Body of pancreas (tissue), 4 donors: ENCODE measurements at regions not wholly inside any gene's neighbourhood (a gene's known extent, or its start where the extent isn't known, plus 50 kb on each side); places are given as distances from the start of the nearest gene placed in this dataset.

Experiments
- ATAC-seq: fragments of 150-250 bp; one replicate; pipeline ENCODE4 v1.9.1; 2016
- DNase-seq, 4 donors: peaks; one replicate each; pipeline ENCODE4 v3.0.0-alpha.2; 2019
- H3K27ac ChIP-seq, 4 donors: fragments of 200-600 bp; sonication (generic); 1 replicate in 3 of 4; 2 replicates in 1 of 4; pipeline versions ENCODE4 v1.5.1 to v1.6.1; 2016 to 2019; ENCODE audit warnings: mild to moderate bottlenecking in 1 of 4, mixed read lengths in 1 of 4, moderate library complexity in 1 of 4
- H3K27me3 ChIP-seq, 2 donors: fragments of 200-600 bp; sonication (generic); one replicate each; pipeline ENCODE4 v1.6.0; 2016; ENCODE audit warnings: mild to moderate bottlenecking in 1 of 2
- H3K36me3 ChIP-seq, 2 donors: fragments of 200-600 bp; sonication (generic); replicated peaks in 1 of 2; 2 replicates each; pipeline ENCODE4 v1.5.1; 2016; ENCODE audit warnings: low read depth in 2 of 2; ENCODE audit not compliant: insufficient read depth in 1 of 2
- H3K4me1 ChIP-seq: fragments of 200-600 bp; sonication (generic); one replicate; pipeline ENCODE4 v1.6.0; 2016
- H3K4me3 ChIP-seq, 2 donors: fragments of 200-600 bp; sonication (generic); 1 replicate in 1 of 2; 2 replicates in 1 of 2; pipeline ENCODE4 v1.5.1; 2016 to 2019
- H3K9me3 ChIP-seq, 3 donors: fragments of 200-600 bp; sonication (generic); 1 replicate in 2 of 3; 2 replicates in 1 of 3; pipeline ENCODE4 v1.5.1; 2016
- POLR2A ChIP-seq, 3 donors: fragments of 450-650 bp; IDR thresholded peaks; one replicate each; pipeline ENCODE4 v1.6.1; 2016; ENCODE audit warnings: antibody characterized with exemption in 3 of 3, mild to moderate bottlenecking in 2 of 3
- WGBS, 2 donors: methylation state at CpG; one replicate each; pipeline ENCODE4 v1.1.5; 2017; 5-methylcytosine and 5-hydroxymethylcytosine counted together
- intact Hi-C: fragments of 100-400 bp; cut with DNase I; formaldehyde crosslinking; loops from one replicate; pipeline ENCODE4 v1.15.1; 2023
- TF ChIP-seq, protein P1 (sequence below), 7 experiments: fragments of 450-650 bp in 4 of 7; fragments of 200-600 bp in 3 of 7; sonication (generic) in 3 of 7; IDR thresholded peaks; one replicate each; pipeline ENCODE4 v1.5.1; 2016 to 2019; ENCODE audit warnings: antibody characterized with exemption in 7 of 7

DNA sequence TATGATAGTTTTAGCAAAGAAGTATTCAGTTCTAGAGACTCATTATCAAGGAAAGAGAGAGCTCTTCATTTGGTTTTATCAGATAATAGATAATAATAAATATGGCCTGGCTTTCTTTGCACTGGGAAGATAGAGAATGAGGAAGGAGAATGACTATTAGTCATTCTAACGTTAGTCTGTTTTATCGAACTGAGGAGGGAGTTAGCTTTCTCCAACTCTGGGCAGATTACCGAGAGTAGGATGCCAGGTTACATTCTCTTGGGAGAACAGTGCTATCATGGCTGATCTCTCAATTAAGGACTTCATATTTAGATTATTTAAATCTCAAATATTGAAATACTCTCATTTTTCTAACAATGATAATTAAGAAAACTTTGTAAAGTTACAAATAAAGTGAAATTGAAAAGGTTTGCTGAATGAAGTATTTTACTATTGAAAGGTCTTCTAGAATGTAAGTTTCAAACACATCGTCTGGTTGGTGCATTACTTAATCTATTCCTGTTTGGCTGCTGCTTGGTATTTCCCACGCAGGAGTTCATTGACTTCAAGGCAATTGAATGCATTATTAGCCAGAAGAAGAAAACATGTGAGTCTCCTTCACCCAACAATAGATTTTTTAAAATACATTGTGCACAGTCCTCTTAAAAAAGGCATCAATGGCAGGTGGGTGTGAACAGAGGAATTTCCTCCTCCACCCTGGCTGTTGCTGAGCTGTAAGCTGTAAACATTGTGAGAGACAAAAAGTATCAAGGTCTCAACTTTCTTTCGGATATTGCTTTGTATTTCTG lies 140.8 kb downstream of the C9orf152 start:
- ATAC-seq: no peak

DNA sequence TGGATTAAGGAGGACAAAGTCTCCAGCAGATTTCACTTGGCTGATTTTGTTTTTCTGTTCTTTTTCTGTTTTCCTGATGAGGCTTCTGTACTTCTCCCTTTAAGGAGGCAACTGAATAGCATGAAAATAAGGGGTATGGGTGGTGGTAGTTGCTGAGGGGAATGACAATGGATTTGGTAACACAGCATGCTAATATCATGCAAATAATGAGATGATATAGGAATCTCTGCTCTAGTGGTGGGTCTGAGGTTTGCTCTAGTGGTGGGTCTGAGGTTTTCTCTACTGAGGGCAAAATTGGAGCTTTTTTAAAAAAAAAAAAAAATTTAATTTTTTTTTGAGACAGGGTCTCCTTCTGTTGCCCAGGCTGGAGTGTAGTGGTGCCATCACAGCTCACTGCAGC lies 139.7 kb downstream of the C9orf152 start:
- no peak overlapping the region for H3K4me3 ChIP-seq
- TF ChIP-seq, protein P1, sequence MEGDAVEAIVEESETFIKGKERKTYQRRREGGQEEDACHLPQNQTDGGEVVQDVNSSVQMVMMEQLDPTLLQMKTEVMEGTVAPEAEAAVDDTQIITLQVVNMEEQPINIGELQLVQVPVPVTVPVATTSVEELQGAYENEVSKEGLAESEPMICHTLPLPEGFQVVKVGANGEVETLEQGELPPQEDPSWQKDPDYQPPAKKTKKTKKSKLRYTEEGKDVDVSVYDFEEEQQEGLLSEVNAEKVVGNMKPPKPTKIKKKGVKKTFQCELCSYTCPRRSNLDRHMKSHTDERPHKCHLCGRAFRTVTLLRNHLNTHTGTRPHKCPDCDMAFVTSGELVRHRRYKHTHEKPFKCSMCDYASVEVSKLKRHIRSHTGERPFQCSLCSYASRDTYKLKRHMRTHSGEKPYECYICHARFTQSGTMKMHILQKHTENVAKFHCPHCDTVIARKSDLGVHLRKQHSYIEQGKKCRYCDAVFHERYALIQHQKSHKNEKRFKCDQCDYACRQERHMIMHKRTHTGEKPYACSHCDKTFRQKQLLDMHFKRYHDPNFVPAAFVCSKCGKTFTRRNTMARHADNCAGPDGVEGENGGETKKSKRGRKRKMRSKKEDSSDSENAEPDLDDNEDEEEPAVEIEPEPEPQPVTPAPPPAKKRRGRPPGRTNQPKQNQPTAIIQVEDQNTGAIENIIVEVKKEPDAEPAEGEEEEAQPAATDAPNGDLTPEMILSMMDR (IDR thresholded peaks at IDR 0.05): no peak
- no peak for TF ChIP-seq POLR2A (IDR thresholded peaks at IDR 0.05)
- H3K4me1 ChIP-seq: no peaks in the 10 kb centered on the region
- DNase-seq (no peak), ATAC-seq (no peak)
- H3K36me3 ChIP-seq: no peaks in the 10 kb centered on the region
- intact Hi-C loops: no loop called here
- H3K27me3 ChIP-seq: no peaks in the 10 kb centered on the region
- no peaks in the 10 kb centered on the region for H3K9me3 ChIP-seq
- no peak overlapping the region for H3K27ac ChIP-seq

More for the DNA sequence above, 140.8 kb downstream of the C9orf152 start:
- no peaks in the 10 kb centered on the region for H3K27me3 ChIP-seq
- no peak overlapping the region for H3K27ac ChIP-seq
- DNase-seq: no peak
- no peaks in the 10 kb centered on the region for H3K36me3 ChIP-seq
- H3K9me3 ChIP-seq: no peaks in the 10 kb centered on the region
- TF ChIP-seq POLR2A (IDR thresholded peaks at IDR 0.05): no peak
- TF ChIP-seq, protein P1 (IDR thresholded peaks at IDR 0.05): no peak
- 36 to 52% methylated on average over 6 of the region's 6 CpGs for WGBS, 2 donors
- intact Hi-C loops: no loop called here
- no peaks in the 10 kb centered on the region for H3K4me1 ChIP-seq
- H3K4me3 ChIP-seq: no peak overlapping the region

DNA sequence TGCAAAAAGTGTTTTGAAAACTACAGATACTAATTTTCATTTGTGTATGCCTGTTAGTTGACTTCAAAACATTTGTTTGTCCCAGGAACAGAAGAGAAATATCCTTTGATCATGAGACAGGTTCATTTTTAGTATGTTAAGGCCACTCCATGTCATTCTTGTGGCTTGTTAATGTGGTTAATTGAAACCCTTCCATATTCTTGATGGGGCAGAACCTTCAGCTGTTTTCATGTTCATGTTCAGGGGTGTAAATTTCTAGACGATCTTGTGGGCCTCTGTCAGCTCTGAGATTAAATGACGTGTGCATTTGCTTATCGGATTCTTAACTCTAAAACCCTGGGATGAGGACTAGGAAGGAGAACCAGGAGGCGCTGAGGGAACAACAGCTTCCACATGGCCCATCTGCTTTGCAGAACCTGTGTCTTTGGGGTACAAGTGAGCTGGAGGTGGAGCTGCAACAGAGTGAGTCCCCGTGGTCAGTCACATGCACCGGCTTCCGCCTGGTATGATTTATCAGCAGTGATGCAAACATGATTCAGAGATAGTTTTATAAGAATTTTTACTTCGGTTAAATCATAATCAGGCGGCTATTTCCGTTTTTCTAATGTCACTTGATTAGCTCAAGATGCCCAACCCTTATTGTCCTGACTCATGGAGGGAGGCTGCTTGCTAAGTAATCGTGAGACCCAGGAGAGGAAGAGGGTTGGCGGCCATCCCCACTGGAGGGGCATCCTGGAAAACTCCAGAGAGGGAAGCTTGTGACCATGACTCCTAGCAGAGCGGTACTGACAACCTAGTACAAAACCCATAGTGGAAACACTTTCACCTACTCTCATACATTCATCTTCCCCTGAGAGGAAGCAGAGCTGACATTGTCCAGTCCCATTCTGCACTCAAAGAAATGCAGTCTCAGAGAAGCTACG lies 138.4 kb downstream of the C9orf152 start:
- H3K27ac ChIP-seq: peak overlapping the region in 1 of 4 donors; percentile 27
- no peak for TF ChIP-seq POLR2A (IDR thresholded peaks at IDR 0.05)
- TF ChIP-seq, protein P1 (IDR thresholded peaks at IDR 0.05): no peak
- DNase-seq: peak in 2 of 4 donors; percentile 12 to 32
- no peaks in the 10 kb centered on the region for H3K4me1 ChIP-seq
- no peaks in the 10 kb centered on the region for H3K27me3 ChIP-seq
- no peak overlapping the region for H3K4me3 ChIP-seq
- H3K36me3 ChIP-seq: no peaks in the 10 kb centered on the region
- intact Hi-C loops: no loop called here
- ATAC-seq: peak; percentile 42
- 60 to 66% methylated on average over 14 of the region's 14 CpGs for WGBS, 2 donors
- H3K9me3 ChIP-seq: no peaks in the 10 kb centered on the region

DNA sequence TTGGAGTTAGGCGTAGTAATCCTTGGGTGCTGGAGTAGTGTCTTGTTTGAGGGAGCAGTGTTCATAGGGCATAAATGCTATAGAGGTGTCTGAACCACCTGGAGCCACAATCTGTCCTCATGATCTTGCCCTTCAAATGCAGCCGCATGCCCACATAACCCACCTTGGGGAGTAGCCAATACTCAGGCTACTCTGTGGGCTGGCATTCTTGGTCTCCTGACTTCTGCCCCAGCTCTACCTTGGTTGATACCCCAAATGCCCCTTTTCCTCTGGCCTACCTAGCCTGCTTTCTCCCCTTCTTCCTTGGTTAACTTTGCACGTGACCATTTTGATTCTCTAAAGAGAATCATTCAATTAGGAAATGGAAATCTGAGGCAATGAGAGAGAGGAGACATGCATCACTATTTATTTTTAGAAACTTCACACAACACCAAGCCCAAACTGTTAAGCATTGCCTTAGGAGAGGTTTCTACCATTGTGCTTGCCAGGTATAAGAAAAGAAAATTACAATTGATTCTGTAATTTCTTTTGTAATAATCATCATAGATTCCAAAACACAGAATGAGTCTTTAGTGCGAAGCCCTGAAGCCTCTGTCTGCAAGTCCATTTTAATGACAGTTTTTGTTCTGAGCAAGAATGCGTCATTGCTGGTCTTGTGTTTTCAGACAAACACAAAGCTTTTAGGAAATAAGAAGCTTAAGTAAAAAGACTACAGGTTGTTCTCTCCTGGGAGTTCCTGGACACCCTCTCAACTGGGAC lies 135.2 kb downstream of the C9orf152 start:
- Histone ChIP-seq H3K27ac (no peak overlapping the region), H3K9me3 (no peaks in the 10 kb centered on the region), H3K4me1 (no peaks in the 10 kb centered on the region), H3K27me3 (no peaks in the 10 kb centered on the region), H3K4me3 (no peak overlapping the region), H3K36me3 (no peaks in the 10 kb centered on the region)
- 96% methylated on average over 5 of the region's 5 CpGs for WGBS, 2 donors
- ATAC-seq (no peak), DNase-seq (no peak)
- intact Hi-C loops: no loop called here
- TF ChIP-seq POLR2A (IDR thresholded peaks at IDR 0.05): no peak
- TF ChIP-seq, protein P1 (IDR thresholded peaks at IDR 0.05): no peak
